ENCODE measurements at regions not wholly inside any gene's neighbourhood (a gene's known extent, or its start where the extent isn't known, plus 50 kb on each side); places are given as distances from the start of the nearest gene placed in this dataset.

- TF ChIP-seq POLR2AphosphoS5 (IDR thresholded peaks at IDR 0.05; ENCODE audit: low read depth, low read length) (no peak), TAF1 (IDR thresholded peaks at IDR 0.05; ENCODE audit: borderline replicate concordance, insufficient read depth, low read length) (no peak), REST (IDR thresholded peaks at IDR 0.05; ENCODE audit: insufficient read depth in 1 of 2, low read depth in 2 of 2, low read length in 2 of 2) (no peak), SIN3A (IDR thresholded peaks at IDR 0.05; ENCODE audit: borderline replicate concordance, insufficient read depth, low read length) (no peak), FOXP2 (optimal IDR thresholded peaks at IDR 0.05; ENCODE audit: borderline replicate concordance, extremely low read depth, extremely low read length, insufficient read depth) (no peak)
These were observed 127.6 kb downstream of the MRPL14 start for GRCh38 chr6:43999628-44000027.

GRCh38 chr6:43997345-43997677 lies 129.9 kb downstream of the MRPL14 start:
- TF ChIP-seq FOXP2 (optimal IDR thresholded peaks at IDR 0.05; ENCODE audit: borderline replicate concordance, extremely low read depth, extremely low read length, insufficient read depth) (no peak), REST (IDR thresholded peaks at IDR 0.05; ENCODE audit: insufficient read depth in 1 of 2, low read depth in 2 of 2, low read length in 2 of 2) (no peak), SIN3A (IDR thresholded peaks at IDR 0.05; ENCODE audit: borderline replicate concordance, insufficient read depth, low read length) (no peak), POLR2AphosphoS5 (IDR thresholded peaks at IDR 0.05; ENCODE audit: low read depth, low read length) (no peak), TAF1 (IDR thresholded peaks at IDR 0.05; ENCODE audit: borderline replicate concordance, insufficient read depth, low read length) (no peak)

DNA sequence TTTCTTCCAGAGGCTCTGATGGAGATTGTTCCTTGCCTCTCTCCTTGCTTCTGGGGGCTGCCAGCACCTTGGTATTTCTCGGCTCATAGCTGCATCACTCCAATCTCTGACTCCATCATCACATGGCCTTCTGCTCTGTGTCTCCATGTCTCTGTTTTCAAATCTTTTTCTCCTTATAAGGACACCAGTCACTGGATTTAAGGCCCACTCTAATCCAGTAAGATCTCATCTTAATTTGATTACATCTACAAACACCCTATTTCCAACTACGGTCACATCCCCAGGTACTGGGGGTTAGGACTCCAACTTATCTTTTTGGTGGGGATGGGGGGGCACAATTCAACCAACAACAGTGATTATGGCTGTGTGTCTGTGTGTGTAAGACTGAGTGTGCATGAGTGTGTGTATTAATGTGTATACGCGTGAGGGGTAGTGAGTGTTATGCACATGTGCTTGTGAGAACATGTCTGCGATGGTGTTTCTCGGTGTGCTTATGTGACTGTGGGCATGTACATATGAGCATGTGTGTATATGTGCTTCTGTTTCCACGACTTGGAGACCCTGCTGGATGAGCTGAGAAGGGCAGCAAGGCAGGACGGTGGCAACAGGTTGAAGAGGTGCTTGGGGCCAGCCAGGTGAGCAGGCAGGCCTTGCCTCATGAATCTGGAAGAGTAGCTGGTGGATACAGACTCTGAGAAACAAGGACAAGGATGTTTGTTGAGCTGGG lies 130.5 kb downstream of the MRPL14 start:
- TF ChIP-seq REST (IDR thresholded peaks at IDR 0.05; ENCODE audit: insufficient read depth in 1 of 2, low read depth in 2 of 2, low read length in 2 of 2) (no peak), POLR2AphosphoS5 (IDR thresholded peaks at IDR 0.05; ENCODE audit: low read depth, low read length) (no peak), TAF1 (IDR thresholded peaks at IDR 0.05; ENCODE audit: borderline replicate concordance, insufficient read depth, low read length) (no peak), FOXP2 (optimal IDR thresholded peaks at IDR 0.05; ENCODE audit: borderline replicate concordance, extremely low read depth, extremely low read length, insufficient read depth) (no peak), SIN3A (IDR thresholded peaks at IDR 0.05; ENCODE audit: borderline replicate concordance, insufficient read depth, low read length) (no peak)

GRCh38 chr6:43995137-43995536 lies 132.1 kb downstream of the MRPL14 start:
- TF ChIP-seq POLR2AphosphoS5 (IDR thresholded peaks at IDR 0.05; ENCODE audit: low read depth, low read length) (no peak), SIN3A (IDR thresholded peaks at IDR 0.05; ENCODE audit: borderline replicate concordance, insufficient read depth, low read length) (no peak), REST (IDR thresholded peaks at IDR 0.05; ENCODE audit: insufficient read depth in 1 of 2, low read depth in 2 of 2, low read length in 2 of 2) (no peak), FOXP2 (optimal IDR thresholded peaks at IDR 0.05; ENCODE audit: borderline replicate concordance, extremely low read depth, extremely low read length, insufficient read depth) (no peak), TAF1 (IDR thresholded peaks at IDR 0.05; ENCODE audit: borderline replicate concordance, insufficient read depth, low read length) (no peak)

Data from PFSK-1 (cell line).